RKO (cell line): ENCODE measurements at regions not wholly inside any gene's neighbourhood (a gene's known extent, or its start where the extent isn't known, plus 50 kb on each side); places are given as distances from the start of the nearest gene placed in this dataset.
A peak's percentile ranks its signal among the peaks of the same experiment; 100 is the strongest.
"Not testable (repeated sequence)": the region's sequence is repeated elsewhere in the genome, so short reads cannot be mapped to it uniquely, and the experiment has no call there.

Experiments
- DNase-seq: peaks from one replicate; pipeline ENCODE4 v3.0.0-alpha.2; 2016; ENCODE audit warnings: low spot score

DNA sequence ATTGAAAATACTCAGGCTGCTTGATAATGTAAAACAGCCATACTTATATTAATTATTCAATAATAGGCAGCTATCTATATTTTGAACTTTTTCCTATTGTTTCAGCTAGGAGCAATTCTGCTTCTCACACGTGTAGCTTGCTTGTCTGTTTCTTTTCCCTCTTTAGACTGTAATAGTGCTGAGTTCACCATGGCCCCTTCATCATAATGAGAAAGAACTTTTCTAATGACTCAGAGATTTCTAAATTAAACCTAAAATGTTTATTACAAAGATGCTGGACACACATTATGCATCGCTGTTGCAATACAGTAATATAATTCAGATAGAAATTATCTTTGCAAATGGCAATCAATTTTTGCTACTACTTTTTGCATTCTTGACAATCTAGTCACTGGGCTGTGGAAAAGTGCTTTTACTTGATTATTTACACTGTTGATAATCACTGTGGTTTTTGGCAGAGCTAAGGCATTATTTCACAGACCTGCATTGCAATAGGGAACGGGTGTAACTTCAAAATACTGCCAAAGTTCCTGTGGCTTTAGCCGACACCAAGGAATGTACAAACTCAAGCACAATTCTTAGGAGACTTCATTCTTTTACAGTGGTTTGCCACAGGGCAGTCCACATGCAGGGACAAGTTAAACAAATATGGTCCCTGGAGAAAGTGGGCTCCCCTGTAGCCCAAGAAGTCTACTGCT is 281.0 kb upstream of the TBL1XR1 start:
- DNase-seq: no peak

DNA sequence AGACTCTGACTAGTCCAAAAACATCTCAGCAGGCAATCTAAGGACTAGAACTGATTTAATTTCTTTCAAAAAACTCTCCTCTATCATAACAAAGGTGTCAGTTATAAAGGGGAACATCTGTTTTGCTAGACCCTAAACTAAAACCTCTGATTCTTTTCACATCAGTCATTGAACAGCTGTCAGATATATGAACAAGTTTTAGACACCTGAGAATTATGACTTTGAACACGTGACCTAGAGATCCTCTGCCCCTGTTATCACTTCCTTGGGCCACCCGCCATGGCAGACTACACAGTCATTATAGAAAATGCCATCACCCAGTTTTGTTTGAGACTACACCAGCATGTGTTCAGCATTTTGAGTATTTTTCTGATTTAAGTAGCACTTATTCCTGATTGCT is 282.3 kb upstream of the TBL1XR1 start:
- DNase-seq: no peak

DNA sequence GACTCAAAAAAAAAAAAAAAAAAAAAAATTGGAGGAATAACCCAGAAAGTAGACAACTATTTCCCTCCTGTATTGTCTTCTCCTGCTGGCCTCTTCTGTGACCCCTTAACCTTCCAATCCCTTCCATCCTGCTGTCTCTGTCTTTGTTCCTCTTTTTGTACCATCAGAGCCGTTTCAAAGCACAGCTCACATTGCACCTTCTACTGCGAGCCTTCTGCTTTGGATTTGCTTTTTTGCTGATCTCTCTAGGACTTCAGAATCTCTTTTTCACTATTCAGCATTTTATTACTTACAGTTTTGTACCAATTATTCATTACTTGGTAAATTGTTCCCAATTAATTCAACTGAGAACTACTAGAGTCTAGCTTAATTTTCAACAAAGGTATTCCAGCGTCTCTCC is 284.0 kb upstream of the TBL1XR1 start:
- DNase-seq: no peak

DNA sequence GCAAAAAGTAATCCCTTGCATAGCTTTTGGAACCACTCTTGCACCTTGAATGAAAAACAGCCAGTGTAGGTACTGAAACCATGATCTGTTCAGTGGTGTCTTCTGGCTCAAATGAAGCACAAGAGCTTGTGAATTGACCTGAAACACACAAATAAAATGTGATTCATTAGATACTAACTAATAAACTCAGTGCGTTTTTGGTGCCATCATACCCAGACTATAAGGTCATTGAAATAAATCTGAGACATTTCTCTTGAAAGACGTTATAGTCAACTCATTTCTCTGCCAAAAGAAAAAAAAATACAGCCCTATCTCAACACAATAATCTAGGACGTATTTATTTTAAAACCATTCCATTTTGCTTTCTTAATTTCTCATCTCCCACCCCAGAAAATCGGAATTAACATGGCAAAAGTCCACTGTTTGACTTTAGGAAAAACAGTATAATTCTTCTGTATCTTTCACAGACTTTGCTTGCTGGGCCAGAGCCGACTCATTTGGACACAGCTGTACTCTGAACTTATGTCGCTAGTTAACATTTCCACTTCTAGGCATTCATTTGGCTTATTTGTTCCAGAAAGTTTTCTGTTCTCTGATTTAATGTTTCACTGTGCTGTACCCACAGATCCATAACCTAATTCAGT is 284.9 kb upstream of the TBL1XR1 start:
- no peak for DNase-seq

DNA sequence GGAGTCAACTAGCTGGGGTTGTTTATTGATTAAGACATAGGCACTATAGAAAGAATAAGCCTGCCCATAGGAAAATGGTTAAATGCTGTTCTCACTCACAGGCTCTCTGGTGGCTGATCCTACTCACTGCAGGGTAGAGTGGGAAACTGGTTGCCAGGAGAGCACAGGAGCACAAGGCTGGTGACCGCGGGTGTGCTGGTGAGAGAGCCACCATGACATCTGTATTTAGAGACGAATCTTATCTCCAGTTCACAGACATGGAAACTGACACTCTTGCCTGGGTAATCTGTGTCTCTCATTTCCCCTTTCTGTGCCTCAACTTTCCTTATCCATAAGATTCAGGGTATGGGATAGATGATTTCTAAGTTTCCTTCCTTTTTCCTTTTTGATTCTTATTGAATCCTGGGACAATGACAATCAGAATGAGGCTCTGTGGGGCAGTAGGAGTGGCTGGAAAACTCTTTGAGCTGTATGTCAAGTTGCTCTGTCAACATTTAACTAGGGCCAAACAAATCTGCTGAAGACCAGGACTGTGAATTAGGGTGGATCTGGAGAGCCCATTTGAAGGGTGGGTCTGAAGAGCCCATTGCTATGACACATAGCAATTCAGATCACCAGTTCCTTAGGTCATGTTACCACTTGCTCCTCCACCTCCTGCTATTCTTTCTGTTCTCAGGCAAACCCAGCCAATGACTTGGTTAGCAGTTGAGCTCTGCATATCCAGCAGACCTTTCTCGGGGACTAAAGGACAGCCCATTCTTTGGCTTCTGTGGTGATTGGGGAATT is 286.1 kb upstream of the TBL1XR1 start:
- peak; percentile 27 for DNase-seq

DNA sequence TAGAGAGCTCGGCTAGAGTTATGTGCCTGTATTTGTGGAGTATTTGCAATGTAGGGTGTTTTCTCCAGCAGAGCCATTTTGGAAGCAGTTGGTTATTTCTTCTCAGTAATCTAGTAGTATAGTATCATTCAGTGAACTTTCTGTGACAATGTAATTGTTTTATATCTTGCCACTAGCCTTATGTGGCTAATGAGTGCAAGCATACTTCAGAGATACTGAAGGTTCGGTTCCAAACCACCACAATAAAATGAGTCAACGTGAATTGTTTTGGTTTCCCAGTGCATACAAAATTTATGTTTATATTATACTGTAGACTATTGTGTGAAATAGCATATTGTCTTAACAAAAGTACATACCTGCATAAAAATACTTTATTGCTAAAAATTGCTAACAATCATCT is 286.9 kb upstream of the TBL1XR1 start:
- no peak for DNase-seq

DNA sequence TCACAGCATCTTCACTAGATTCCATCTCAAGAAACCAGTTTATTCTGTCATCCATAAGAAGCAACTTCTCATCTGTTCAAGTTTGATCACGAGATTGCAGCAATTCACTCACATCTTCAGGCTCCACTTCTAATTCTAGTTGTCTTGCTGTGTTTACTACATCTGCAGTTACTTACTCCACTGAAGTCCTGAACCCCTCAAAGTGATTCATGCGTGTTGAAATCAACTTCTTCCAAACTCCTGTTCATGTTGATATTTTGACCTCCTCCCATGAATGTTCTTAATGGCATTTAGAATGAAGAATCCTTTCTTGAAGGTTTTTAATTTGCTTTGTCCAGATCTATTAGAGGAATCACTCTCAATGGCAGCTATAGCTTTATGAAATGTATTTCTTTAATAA is 287.6 kb upstream of the TBL1XR1 start:
- no peak for DNase-seq

DNA sequence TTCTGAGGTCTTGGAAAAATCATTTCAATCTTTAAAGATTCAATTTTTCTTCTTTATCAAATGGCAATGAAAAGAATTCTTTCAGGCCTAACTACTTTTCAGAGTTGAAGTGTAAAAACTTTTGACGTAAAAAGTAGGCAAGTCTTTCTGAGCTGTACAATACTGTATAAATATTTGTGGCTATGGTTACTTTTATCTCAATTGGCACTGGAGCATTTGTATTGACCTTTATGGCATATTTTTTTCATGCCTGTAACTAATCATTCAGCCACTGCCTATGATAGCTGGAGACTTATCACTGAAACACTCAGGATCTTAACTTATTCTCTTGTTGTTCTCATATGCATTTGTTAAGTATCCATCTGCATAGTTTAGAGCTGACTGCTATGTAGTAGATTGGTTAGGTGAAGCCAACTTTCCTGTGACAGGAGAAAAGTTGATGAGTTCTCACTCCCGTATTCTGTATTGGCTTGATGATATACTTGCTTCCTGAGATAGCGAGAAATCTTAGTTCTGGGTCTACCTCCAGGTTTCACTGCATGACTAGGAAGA is 290.4 kb upstream of the TBL1XR1 start:
- DNase-seq: no peak

DNA sequence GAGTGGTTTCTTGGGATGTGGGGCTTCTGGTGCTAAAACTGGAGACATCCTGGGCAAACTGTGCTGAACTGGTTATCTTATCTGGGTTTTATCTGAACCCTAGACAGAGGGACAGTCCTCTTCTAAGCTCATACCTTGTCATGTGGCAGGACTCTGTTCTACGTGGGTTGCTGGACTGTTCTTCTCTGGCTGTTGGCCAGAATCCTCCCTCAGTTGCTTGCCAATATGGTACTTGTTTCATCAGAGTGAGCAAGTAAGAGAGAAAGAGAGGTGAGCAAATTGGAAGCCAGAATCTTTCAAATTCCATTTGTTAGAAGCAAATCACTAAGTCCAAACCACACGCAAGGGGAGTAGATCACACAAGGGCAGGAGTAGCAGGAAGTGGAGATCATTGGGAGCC is 291.5 kb upstream of the TBL1XR1 start:
- DNase-seq: no peak

DNA sequence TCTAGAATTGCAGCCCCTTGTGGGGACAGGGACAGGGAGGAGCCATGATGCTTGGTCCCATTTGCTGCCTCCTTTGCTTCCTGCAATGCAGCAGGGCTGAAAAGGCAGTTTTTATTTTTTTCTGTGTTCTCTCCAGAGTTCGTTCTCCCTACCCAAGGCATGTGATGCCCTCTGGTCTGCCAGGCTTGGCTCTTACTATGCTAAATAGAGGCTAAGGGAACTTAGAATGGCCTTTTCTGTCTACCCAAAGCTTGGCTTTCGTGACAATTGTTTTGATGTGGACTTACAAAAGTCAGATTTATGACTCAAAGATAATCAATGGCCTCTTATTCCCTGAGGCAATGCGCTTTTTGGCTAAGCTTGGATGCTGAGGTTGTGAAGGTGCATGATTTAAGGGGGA is 293.3 kb upstream of the TBL1XR1 start:
- no peak for DNase-seq

DNA sequence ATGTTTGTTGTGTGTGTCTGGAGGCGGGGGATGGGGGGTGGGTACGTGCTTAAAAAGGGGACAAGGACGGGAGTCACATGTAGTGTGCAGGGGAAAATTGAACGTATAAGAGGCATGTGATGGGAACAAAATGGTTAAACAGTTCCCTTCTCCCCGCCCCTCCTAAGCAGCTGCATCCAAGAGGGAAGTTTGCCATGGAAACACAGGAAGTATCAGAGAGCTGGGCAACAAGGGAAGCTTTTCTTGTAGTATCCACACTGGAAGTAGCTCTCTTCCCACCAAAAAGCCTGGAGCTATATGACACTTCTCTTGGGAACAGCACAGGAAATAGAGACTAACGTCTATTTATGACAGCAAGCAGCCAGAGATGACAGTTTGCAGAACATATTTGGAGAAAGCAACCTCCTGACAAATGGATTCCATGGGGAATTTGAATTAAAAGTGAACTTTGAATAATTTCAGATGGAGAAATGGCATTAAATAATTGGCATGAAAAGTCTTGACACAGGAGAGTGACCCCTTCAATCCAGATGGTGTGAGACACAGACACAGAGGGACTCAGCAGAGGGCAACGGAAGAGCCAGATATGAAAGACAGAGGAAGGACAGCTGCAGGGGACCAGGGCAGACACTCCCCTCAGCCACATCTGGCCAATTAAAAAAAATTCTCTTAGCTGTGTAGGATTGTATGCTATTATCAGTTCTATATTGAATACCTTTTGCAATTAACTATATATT is 294.2 kb upstream of the TBL1XR1 start:
- DNase-seq: no peak

DNA sequence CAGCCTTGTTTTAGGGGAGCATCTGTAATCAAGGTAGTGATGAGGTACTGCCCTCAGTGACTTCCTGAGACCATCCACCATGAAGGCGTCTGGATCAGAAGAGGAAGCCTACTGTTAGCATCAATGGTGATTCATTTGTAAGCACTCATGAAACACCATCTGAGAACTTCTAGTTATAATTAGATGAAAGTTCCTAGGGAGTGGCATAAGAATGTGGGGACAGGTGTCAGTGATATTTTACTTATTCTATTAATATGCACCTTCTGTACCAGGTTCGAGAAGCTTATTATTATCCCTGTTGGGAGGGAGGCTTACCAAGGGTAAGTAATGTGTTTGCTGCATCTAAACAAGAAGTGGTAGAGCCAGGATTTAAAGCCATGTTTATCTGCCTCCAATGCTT is 295.8 kb upstream of the TBL1XR1 start:
- no peak for DNase-seq

DNA sequence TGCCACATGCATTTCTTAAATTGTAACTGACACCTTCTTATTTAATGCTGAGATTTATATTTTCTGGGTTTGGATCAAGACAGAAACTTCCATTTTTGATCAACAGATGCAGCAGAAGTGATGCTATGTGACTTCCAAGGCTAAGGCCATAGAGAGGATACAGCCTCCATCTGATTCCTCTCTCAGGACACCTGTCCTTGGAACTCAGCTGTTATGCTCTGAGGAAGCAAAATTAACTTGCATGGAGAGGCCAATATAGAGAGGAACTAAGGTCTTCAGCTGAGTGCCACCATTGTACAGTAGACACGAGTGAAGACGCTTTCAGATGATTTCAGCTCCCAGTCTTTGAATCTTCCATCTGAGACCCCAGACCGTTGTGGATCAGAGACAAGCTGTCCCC is 296.9 kb upstream of the TBL1XR1 start:
- DNase-seq: no peak

DNA sequence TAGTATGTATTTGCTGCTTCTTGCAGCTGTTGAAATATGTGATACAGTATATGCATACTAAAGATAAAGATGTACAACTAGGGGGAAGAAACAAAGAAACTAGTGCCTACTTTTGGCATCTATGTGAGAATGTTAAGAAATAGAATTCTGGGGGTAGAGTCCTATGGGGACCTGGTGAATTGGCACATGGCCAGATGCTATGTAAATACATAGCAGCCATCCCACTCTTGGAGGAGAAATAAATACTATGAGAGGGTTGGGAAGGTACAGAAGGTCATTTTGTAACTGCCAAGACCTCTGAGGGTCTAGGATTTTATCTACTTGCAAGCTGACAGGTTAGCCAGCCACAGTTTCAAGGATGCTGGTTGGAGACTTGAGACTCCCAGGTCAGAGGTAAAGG is 298.3 kb upstream of the TBL1XR1 start:
- no peak for DNase-seq

DNA sequence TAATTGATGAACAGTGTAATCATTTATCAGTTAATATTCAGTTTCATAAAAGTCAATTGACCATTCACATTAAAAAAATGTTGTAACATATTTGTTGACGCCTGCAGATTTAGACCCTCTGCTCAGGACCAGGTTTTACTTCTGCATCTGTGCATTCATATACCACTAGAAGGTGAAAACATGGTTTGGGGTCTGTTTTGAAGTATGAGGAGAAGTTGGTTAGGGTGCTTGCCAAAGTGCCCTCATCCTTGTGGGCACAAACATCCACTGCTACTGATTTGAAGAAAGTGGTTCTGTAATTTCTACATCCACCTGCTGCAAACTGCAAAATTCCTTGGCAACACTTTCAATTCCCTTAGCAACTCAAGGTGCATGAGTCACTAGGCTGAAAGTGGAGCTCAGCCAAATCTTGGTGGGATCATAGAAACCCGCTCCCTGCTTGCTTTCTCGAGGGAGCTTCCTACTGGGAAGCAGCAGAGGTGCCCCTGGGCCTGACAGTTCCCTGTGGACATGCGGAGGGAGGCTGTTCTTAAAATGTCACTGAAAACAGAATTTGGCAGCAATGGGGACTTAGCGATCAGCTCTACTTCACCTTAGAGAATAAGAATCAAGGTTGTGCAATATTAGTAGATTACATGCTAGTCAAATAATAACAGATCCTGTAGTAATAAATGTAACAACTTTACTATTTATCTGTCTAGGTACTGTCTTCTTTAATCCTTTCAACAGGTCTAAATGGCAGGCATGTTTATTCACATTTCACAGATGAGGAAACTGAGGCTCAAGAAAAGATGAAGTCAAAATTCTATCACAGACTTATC is 301.0 kb upstream of the TBL1XR1 start:
- DNase-seq: no peak

DNA sequence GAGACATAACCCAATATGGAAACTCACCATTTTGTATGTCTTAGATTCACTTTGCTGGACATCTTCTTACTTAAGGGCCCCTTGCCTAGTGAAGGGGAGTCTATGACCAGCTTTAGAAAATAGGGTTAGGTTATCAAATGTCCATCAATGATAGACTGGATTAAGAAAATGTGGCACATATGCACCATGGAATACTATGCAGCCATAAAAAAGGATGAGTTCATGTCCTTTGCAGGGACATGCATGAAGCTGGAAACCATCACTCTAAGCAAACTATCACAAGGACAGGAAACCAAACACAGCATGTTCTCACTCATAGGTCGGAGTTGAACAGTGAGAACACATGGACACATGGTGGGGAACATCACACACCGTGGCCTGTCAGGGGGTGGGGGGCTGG is 301.8 kb upstream of the TBL1XR1 start:
- DNase-seq: not testable (repeated sequence)

DNA sequence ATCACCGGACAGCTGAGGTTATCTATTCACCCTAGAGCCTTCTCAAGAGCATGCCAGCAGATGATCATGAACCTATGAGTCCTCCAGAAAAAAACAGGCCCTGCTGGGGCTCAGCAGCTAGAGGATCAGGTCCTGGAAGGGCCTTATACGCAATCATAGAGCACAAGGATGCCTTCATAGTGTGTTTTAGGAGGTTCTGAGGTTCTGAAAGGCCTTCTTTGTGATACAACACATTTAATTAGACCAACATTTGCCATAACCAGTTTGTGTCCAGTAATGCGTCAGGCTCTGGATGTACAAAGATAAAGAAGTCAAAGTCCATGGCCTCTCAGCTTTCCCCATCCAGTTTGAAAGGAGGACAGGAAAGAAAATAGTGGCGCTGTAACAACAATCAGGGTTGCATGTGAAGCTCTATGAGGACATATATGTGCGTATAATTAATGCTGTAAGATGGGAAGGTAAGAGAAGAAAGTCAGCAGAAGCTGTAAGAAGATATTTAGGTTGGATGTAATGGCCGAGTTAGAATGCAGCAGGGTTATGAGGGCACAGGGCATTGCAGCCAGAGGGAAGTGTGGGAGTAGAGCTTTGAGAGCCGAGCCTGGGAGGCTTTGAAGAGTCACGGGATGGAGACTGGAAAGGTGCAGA is 302.6 kb upstream of the TBL1XR1 start:
- DNase-seq: no peak

DNA sequence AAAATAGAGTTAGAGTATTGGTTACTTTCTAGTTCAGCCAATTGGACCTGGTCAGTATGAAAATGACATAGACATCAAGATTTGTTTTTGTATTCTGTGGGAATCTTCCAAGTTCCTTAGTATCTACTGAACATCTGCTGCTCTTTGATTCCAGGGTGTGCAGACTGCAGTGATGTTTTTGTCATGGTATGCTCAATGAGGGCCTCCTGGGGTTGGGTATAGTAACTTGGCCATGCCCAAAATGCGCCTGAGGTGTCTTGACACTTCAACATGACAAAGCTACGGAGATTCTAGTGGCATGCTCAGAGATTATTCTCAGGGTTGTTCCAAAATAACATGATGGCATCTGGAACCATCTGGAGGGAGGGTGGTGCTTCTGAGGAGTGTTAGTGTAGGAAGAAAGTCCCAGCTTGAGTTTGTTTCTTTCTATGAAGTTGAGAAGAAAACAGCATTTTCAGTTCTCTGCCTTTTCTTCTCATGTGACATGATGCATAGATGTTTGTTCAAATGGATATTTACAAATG is 313.5 kb upstream of the TBL1XR1 start:
- DNase-seq: no peak

DNA sequence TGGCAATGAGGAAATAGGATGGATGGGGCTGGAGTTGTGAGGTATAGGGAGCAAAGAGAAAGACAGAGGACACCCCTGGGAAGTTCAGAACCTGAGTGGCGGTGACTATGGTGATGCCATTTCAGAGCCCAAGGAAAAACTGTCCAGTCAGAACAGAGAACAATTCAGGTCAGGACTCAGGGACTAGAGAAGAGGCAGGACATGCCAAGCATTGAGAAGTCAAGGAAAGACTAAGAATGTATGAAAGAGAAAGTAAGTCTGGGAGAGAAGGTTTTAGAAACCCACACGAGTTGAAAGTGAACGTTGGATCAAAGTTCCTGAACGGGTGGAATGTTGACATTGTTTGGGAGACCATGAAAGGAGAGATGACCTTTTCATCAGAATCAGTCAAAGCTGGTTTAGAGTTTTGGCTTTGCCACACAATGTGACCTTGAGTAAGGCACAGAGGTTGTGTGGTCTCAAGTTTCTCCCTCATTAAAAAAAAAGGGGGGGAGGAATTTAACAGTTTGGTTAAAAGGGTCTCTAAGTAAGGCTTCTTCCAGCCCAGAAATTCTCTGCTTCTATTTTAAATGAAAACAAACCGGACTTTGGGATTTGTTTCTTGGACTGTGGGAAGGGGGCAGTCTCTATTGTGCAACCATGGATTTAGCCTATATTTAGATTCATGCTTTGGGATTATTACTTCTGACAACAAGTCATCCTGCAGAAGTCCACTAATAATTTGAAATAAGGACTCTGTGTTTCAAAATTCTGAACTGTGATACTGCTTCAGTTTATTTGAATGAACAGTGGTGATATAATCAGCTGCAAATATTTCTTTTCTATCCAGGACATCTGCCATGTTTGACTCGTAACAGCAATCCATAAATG is 315.9 kb upstream of the TBL1XR1 start:
- no peak for DNase-seq
